ENCODE measurements at regions not wholly inside any gene's neighbourhood (a gene's known extent, or its start where the extent isn't known, plus 50 kb on each side); places are given as distances from the start of the nearest gene placed in this dataset.

- no peak for TF ChIP-seq CTCF (IDR thresholded peaks at IDR 0.05; ENCODE audit: extremely low read depth in 1 of 2, insufficient read depth in 1 of 2, low read depth in 1 of 2, low read length in 2 of 2)
- TF ChIP-seq EZH2 (IDR thresholded peaks at IDR 0.05; ENCODE audit: borderline replicate concordance, low read depth, low read length, severe bottlenecking): no peak
- no peak for TF ChIP-seq MYC (IDR thresholded peaks at IDR 0.05; ENCODE audit: low read depth, low read length)
- no peak for TF ChIP-seq POLR2A (IDR thresholded peaks at IDR 0.05; ENCODE audit: low read depth, low read length)
- no peak for TF ChIP-seq JUN (IDR thresholded peaks at IDR 0.05; ENCODE audit: borderline replicate concordance, insufficient read depth, insufficient read length, low read depth)
Observed at GRCh38 chr14:76694106-76694505, 67.2 kb upstream of the VASH1 start.
